ENCODE measurements at regions not wholly inside any gene's neighbourhood (a gene's known extent, or its start where the extent isn't known, plus 50 kb on each side); places are given as distances from the start of the nearest gene placed in this dataset.
"Not testable (repeated sequence)": the region's sequence is repeated elsewhere in the genome, so short reads cannot be mapped to it uniquely, and the experiment has no call there.

- TF ChIP-seq CTCF (IDR thresholded peaks at IDR 0.05 in 2 of 3, conservative IDR thresholded peaks at IDR 0.05 in 1 of 3; ENCODE audit: borderline replicate concordance in 1 of 3, insufficient read depth in 1 of 3, low read depth in 2 of 3, low read length in 2 of 3) (no peak), CBX3 (IDR thresholded peaks at IDR 0.05; ENCODE audit: low read depth) (no peak), ZBTB33 (IDR thresholded peaks at IDR 0.05; ENCODE audit: extremely low read depth, insufficient replicate concordance, low read length) (no peak), ZFX (IDR thresholded peaks at IDR 0.05) (no peak)
These were observed 412.8 kb upstream of the PIK3R1 start (continued) for GRCh38 chr5:67802766-67803165.

GRCh38 chr5:67799732-67800234 is 415.8 kb upstream of the PIK3R1 start:
- no peak overlapping the region for H3K4me2 ChIP-seq (ENCODE audit: low read length)
- TF ChIP-seq CEBPB (IDR thresholded peaks at IDR 0.05; ENCODE audit: low read depth): no peak
- TF ChIP-seq MAX (IDR thresholded peaks at IDR 0.05): no peak
- no peak for TF ChIP-seq YY1 (IDR thresholded peaks at IDR 0.05; ENCODE audit: extremely low read depth, insufficient replicate concordance, low read depth, low read length)
- no peak for TF ChIP-seq TCF7L2 (IDR thresholded peaks at IDR 0.05; ENCODE audit: borderline replicate concordance, extremely low read depth, insufficient read depth, insufficient read length)
- TF ChIP-seq CTCF (IDR thresholded peaks at IDR 0.05 in 2 of 3, conservative IDR thresholded peaks at IDR 0.05 in 1 of 3; ENCODE audit: borderline replicate concordance in 1 of 3, insufficient read depth in 1 of 3, low read depth in 2 of 3, low read length in 2 of 3): no peak
- TF ChIP-seq EGR1 (IDR thresholded peaks at IDR 0.05; ENCODE audit: low read depth): no peak
- no peaks in the 10 kb centered on the region for H3K9me3 ChIP-seq (ENCODE audit: control insufficient read depth in 1 of 2, insufficient read depth in 1 of 2, low read depth in 1 of 2, low read length in 2 of 2)
- DNase-seq (ENCODE audit: low read depth, low spot score) (no peak), ATAC-seq (no peak)
- H4K20me1 ChIP-seq (ENCODE audit: insufficient read depth): no peaks in the 10 kb centered on the region
- H3K4me1 ChIP-seq (ENCODE audit: control insufficient read depth in 1 of 2, insufficient read depth in 2 of 2, low read length in 2 of 2): no peaks in the 10 kb centered on the region
- ChIA-PET RAD21 (ENCODE audit: low non-redundant PET in 1 of 2, low total read pairs in 2 of 2, uncharacterized antibody in 2 of 2, unreplicated experiment in 2 of 2) (no interaction called here), POLR2A (no interaction called here), CTCF (no interaction called here)
- H3K36me3 ChIP-seq (ENCODE audit: control insufficient read depth in 1 of 2, insufficient read depth in 2 of 2, low read length in 2 of 2): no peaks in the 10 kb centered on the region
- H3K4me3 ChIP-seq (replicated peaks in 1 of 2; ENCODE audit: low read depth in 1 of 2, low read length in 2 of 2): no peak overlapping the region
- H3K9me2 ChIP-seq (ENCODE audit: insufficient read depth): no peaks in the 10 kb centered on the region
- H3K9ac ChIP-seq (ENCODE audit: low read length): no peak overlapping the region
- no TSS peak for BruUV-seq (replicated peaks)
- peaks cover 9% of the 10 kb centered on the region; the same call in 1 of the 2 replicates for H3K27me3 ChIP-seq (ENCODE audit: insufficient read depth, low read length)
- no peak overlapping the region for H2AFZ ChIP-seq (ENCODE audit: low read depth, low read length, poor library complexity, severe bottlenecking)
- H3K79me2 ChIP-seq (ENCODE audit: insufficient read depth, low read length): no peaks in the 10 kb centered on the region
- H3K27ac ChIP-seq (ENCODE audit: low read depth, low read length): no peak overlapping the region
- intact Hi-C loops (cut with micrococcal nuclease): no loop called here

GRCh38 chr5:67798470-67798869 is 417.1 kb upstream of the PIK3R1 start:
- POLR2A ChIA-PET: not testable (repeated sequence)

More at GRCh38 chr5:67798470-67798869, 417.1 kb upstream of the PIK3R1 start:
- H3K4me3 ChIP-seq (replicated peaks in 1 of 2; ENCODE audit: low read depth in 1 of 2, low read length in 2 of 2); H2AFZ ChIP-seq (ENCODE audit: low read depth, low read length, poor library complexity, severe bottlenecking); ATAC-seq; H3K4me2 ChIP-seq (ENCODE audit: low read length); H3K27me3 ChIP-seq (ENCODE audit: insufficient read depth, low read length); H4K20me1 ChIP-seq (ENCODE audit: insufficient read depth); RAD21 ChIA-PET (ENCODE audit: low non-redundant PET in 1 of 2, low total read pairs in 2 of 2, uncharacterized antibody in 2 of 2, unreplicated experiment in 2 of 2); H3K36me3 ChIP-seq (ENCODE audit: control insufficient read depth in 1 of 2, insufficient read depth in 2 of 2, low read length in 2 of 2); CTCF ChIA-PET; H3K9me3 ChIP-seq (ENCODE audit: control insufficient read depth in 1 of 2, insufficient read depth in 1 of 2, low read depth in 1 of 2, low read length in 2 of 2); DNase-seq (ENCODE audit: low read depth, low spot score); H3K4me1 ChIP-seq (ENCODE audit: control insufficient read depth in 1 of 2, insufficient read depth in 2 of 2, low read length in 2 of 2); H3K9me2 ChIP-seq (ENCODE audit: insufficient read depth); BruUV-seq (replicated peaks); H3K27ac ChIP-seq (ENCODE audit: low read depth, low read length); H3K9ac ChIP-seq (ENCODE audit: low read length); intact Hi-C loops (cut with micrococcal nuclease); H3K79me2 ChIP-seq (ENCODE audit: insufficient read depth, low read length): not testable (repeated sequence)
